ENCODE measurements at regions not wholly inside any gene's neighbourhood (a gene's known extent, or its start where the extent isn't known, plus 50 kb on each side); places are given as distances from the start of the nearest gene placed in this dataset.

GRCh38 chrX:122857734-122858133, 326.3 kb upstream of the GRIA3 start:
- DNase-seq (ENCODE audit: low read depth, low spot score) (no peak), ATAC-seq (no peak)
- Histone ChIP-seq H3K4me3 (ENCODE audit: low read depth in 2 of 2, low read length in 2 of 2) (no peak overlapping the region), H3K9me3 (ENCODE audit: control insufficient read depth, insufficient read depth, low read depth, low read length) (no peaks in the 10 kb centered on the region), H3K36me3 (ENCODE audit: control insufficient read depth, insufficient read depth, low read length) (no peaks in the 10 kb centered on the region), H3K27me3 (ENCODE audit: control insufficient read depth, insufficient read depth, low read length) (no peaks in the 10 kb centered on the region), H3K4me1 (ENCODE audit: control insufficient read depth, insufficient read depth, low read length) (no peaks in the 10 kb centered on the region), H3K27ac (ENCODE audit: low read length) (no peak overlapping the region)
- TF ChIP-seq CTCF (IDR thresholded peaks at IDR 0.05) (no peak), SIN3A (IDR thresholded peaks at IDR 0.05; ENCODE audit: borderline replicate concordance, insufficient read depth, low read depth, low read length) (no peak), TCF7L2 (IDR thresholded peaks at IDR 0.05; ENCODE audit: low read depth, low read length) (no peak), POLR2AphosphoS5 (IDR thresholded peaks at IDR 0.05; ENCODE audit: low read depth, low read length) (no peak), REST (IDR thresholded peaks at IDR 0.05; ENCODE audit: insufficient read depth in 1 of 2, low read depth in 2 of 2, low read length in 1 of 2) (no peak)
- intact Hi-C loops (cut with micrococcal nuclease; ENCODE audit: unreplicated experiment) (no loop called here), in situ Hi-C loops (cut with HindIII; ENCODE audit: low pct_unique_long_range_greater_than_20kb, low sequenced_read_pairs) (no loop called here)
- ChIA-PET CTCF (no interaction called here), POLR2A (no interaction called here)
- BruUV-seq (replicated peaks): no TSS peak

- CTCF ChIA-PET: no interaction called here
- BruUV-seq (replicated peaks): no TSS peak
- TF ChIP-seq CTCF (IDR thresholded peaks at IDR 0.05) (no peak), REST (IDR thresholded peaks at IDR 0.05; ENCODE audit: insufficient read depth in 1 of 2, low read depth in 2 of 2, low read length in 1 of 2) (no peak), POLR2AphosphoS5 (IDR thresholded peaks at IDR 0.05; ENCODE audit: low read depth, low read length) (no peak), TCF7L2 (IDR thresholded peaks at IDR 0.05; ENCODE audit: low read depth, low read length) (no peak), SIN3A (IDR thresholded peaks at IDR 0.05; ENCODE audit: borderline replicate concordance, insufficient read depth, low read depth, low read length) (no peak)
These were observed 321.0 kb upstream of the GRIA3 start for GRCh38 chrX:122863067-122863466.

More at GRCh38 chrX:122863067-122863466, 321.0 kb upstream of the GRIA3 start:
- H3K9me3 ChIP-seq (ENCODE audit: control insufficient read depth, insufficient read depth, low read depth, low read length): no peaks in the 10 kb centered on the region
- no peak overlapping the region for H3K27ac ChIP-seq (ENCODE audit: low read length)
- in situ Hi-C loops (cut with HindIII; ENCODE audit: low pct_unique_long_range_greater_than_20kb, low sequenced_read_pairs) (no loop called here), intact Hi-C loops (cut with micrococcal nuclease; ENCODE audit: unreplicated experiment) (no loop called here)
- ATAC-seq (no peak), DNase-seq (ENCODE audit: low read depth, low spot score) (no peak)
- no peaks in the 10 kb centered on the region for H3K36me3 ChIP-seq (ENCODE audit: control insufficient read depth, insufficient read depth, low read length)
- POLR2A ChIA-PET: no interaction called here
- no peaks in the 10 kb centered on the region for H3K4me1 ChIP-seq (ENCODE audit: control insufficient read depth, insufficient read depth, low read length)
- H3K4me3 ChIP-seq (ENCODE audit: low read depth in 2 of 2, low read length in 2 of 2): no peak overlapping the region
- no peaks in the 10 kb centered on the region for H3K27me3 ChIP-seq (ENCODE audit: control insufficient read depth, insufficient read depth, low read length)

Data from Panc1 (cell line).